AG10803 (cell line): ENCODE measurements at regions not wholly inside any gene's neighbourhood (a gene's known extent, or its start where the extent isn't known, plus 50 kb on each side); places are given as distances from the start of the nearest gene placed in this dataset.
"Not testable (repeated sequence)": the region's sequence is repeated elsewhere in the genome, so short reads cannot be mapped to it uniquely, and the experiment has no call there.

Source experiments
- DNase-seq: peaks from one replicate; pipeline ENCODE4 v3.0.0; 2010; ENCODE audit warnings: low read depth
- H3K4me3 ChIP-seq: 2 replicates; pipeline ENCODE4 v1.5.1; 2011; ENCODE audit warnings: mild to moderate bottlenecking, low read length, control low read depth
- TF ChIP-seq, protein P1 (sequence below): conservative IDR thresholded peaks from 2 replicates; pipeline ENCODE4 v1.5.1; 2011; ENCODE audit warnings: mild to moderate bottlenecking, low read length, control low read depth, inconsistent platforms

DNA sequence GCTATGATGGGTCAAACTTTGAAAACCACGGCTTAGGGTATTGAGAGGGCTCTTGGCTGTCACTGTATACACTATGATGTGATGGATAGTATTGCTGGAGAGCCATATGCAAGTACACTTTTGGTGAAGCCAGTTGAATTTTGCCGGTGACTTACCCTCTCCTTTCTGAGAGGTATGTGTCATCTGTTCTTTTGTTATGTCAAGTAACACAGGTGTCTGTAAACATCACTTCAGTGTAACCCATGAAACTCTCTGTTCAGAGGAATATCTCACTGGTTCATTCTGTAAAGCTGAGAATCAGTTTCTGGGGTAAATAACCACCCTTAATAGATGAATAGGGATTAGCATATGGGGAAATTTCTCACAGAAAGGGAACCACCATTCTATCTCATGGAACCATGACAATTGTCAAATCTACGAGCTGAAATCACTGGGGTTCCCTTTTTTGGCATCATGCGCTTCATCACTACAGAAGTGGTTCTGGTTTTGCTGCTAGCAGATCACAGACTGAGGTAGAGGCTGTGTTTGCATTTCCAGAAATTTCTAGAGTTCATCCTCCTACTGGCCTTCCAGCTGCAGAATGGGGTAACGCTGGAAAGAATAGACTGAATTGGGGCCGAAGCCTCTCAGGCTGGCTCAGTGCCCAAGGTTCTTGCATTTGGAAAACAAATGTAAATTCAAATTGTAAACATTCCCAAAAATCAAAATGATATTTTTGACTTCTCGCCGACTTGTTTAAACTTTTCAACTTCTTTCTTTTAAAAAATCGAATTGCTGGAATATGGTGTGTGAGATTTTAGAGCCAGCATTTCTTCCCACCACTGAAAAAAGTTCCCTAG, 83.3 kb upstream of the CREB5 start:
- H3K4me3 ChIP-seq, result no peak overlapping the region
- no peak for DNase-seq
- TF ChIP-seq, protein P1, sequence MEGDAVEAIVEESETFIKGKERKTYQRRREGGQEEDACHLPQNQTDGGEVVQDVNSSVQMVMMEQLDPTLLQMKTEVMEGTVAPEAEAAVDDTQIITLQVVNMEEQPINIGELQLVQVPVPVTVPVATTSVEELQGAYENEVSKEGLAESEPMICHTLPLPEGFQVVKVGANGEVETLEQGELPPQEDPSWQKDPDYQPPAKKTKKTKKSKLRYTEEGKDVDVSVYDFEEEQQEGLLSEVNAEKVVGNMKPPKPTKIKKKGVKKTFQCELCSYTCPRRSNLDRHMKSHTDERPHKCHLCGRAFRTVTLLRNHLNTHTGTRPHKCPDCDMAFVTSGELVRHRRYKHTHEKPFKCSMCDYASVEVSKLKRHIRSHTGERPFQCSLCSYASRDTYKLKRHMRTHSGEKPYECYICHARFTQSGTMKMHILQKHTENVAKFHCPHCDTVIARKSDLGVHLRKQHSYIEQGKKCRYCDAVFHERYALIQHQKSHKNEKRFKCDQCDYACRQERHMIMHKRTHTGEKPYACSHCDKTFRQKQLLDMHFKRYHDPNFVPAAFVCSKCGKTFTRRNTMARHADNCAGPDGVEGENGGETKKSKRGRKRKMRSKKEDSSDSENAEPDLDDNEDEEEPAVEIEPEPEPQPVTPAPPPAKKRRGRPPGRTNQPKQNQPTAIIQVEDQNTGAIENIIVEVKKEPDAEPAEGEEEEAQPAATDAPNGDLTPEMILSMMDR, result no peak

DNA sequence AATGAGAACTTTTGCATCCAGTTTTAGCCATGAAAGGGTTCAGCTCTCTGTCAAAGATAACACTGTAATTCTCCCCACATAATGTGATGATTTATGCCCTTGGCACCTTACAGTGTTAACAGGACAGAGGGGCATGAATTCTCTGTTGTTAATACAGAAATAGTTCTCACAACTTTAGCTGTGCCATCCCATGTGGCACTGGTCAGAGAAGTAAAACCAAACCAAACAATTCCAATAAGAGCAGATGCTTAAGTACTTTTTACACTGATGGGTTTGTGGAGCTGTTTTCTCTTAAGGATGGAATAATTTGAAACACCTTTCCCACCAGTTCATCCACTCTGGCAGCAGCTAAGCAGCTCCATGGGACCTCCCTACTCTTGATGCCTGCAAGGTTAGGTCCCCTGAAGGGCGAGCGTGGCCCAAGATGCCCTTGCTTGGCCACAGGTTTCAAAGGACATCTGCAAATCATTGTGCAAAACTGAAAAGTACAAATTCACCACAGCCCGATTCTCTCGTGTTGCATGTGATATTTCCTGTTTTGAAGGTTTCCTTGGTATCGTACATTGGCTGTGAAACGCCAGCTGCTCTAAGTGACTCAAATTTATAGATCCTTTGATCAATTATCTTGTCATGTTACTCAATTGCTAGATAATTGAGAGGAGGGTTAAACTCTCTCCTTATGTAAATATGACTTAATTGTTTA, 82.5 kb upstream of the CREB5 start:
- TF ChIP-seq, protein P1, result no peak
- no peak overlapping the region for H3K4me3 ChIP-seq
- DNase-seq, result peak; percentile 39

DNA sequence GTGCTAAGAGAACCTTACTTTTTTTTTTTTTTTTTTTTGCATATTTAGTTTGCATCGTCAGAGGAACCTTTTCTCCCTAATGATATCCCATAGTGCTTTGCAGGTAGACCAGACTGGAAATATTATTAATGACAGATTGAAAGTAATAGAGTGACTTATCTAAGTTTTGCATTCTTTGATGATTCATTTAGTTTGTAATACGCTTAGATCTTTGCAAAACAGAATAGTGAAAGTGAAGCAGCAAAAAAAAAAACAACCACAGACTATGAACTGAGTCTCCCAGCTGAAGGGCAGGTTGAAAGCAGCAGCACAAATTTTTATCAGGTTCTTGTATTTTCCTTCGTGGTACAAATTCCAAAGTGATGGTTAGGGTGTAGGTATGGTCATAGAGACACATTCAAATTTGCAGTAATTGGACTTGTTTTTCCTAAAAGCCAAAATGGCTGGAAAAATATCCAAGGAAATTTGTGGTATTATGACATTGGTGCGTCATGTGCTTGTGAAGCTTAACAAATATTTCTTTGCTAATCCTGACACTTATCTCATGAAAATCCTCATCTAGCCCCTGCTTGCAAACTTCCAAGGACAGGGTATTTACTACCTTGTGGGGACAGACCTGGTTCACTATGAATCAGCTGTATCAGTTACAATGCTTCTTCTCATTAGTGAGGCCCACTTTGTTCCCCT, 81.8 kb upstream of the CREB5 start:
- DNase-seq, result no peak
- no peak overlapping the region for H3K4me3 ChIP-seq
- TF ChIP-seq, protein P1, result no peak

DNA sequence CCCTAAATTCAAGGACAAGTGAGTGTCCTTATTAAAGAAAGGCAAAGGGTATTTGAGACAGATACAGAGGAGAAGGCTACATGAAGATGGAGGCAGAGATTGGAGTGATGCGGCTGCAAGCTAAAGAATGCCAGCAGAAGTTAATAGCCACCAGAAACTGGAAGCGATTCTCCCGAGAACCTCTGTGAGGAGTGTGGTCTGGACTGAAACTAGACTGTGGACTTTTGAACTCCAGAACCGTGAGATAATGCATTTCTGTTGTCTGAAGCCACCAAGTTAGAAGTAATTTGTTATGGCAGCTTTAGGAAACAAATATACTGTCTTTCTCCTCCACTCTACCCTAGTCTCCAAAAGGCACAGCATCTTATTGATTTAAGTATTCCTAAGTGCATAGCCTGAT, 80.3 kb upstream of the CREB5 start:
- no peak for DNase-seq
- TF ChIP-seq, protein P1, result no peak
- H3K4me3 ChIP-seq, result no peak overlapping the region

DNA sequence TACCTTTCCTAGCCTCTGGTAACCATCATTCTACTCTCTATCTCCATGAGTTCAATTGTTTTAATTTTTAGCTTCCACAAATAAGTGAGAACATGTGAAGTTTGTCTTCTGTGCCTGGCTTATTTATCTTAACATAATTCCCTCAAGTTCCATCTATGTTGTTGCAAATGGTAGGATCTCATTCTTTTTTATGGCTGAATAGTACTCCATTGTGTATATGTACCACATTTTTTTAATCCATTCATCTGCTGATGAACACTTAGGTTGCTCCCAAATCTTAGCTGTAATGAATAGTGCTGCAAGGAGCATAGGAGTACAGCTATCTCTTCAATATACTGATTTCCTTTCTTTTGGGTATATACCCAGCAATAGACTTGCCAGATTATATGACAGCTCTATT, 78.8 kb upstream of the CREB5 start:
- H3K4me3 ChIP-seq, DNase-seq: not testable (repeated sequence)

DNA sequence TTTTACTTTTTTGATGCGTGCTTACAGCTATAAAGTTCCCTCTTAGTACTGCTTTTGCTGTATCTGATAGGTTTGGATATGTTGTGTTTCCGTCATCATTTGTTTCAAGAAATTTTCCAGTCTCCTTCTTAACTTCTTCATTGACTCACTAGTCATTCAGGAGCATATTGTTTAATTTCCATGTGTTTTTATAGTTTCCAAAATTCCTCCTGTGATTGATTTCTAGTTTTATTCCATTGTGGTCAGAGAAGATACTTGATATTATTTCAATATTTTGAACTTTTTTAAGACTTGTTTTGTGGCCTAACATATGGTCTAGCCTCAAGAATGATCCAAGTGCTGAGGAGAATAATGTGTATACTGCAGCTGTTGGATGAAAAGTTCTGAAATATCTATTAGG, 75.5 kb upstream of the CREB5 start:
- DNase-seq, result no peak
- TF ChIP-seq, protein P1, result no peak

DNA sequence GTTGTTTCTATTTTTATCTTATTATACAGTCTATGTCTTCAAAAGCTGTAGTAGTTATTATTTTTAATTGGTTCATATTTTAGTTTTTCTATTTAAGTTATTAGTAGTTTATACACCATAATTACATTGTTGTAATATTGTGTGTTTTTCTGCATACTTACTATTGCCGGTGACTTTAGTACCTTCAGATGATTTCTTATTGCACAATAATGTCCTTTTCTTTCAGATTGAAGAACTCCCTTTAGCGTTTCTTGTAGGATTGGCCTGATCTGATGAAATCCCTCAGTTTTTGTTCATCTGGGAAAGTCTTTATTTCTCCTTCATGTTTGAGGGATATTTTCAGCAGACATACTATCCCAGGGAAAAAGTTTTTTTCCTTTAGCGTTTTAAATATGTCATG, 74.3 kb upstream of the CREB5 start:
- DNase-seq, result no peak
- TF ChIP-seq, protein P1, result no peak
- no peak overlapping the region for H3K4me3 ChIP-seq

More for the DNA sequence above, 75.5 kb upstream of the CREB5 start:
- H3K4me3 ChIP-seq, result no peak overlapping the region
